Endothelial cell of umbilical vein (primary cell): ENCODE measurements at regions not wholly inside any gene's neighbourhood (a gene's known extent, or its start where the extent isn't known, plus 50 kb on each side); places are given as distances from the start of the nearest gene placed in this dataset.

Experiments used
- BruUV-seq: library from RNA; stranded (reverse); fragments of 400-500 nt; replicated peaks from 2 replicates; lab custom pipeline; 2021; lab: Mats Ljungman, UMichigan
- CTCF ChIA-PET: fragments of 300-600, 350-600 bp; sonication (Branson Sonifier 250); formaldehyde crosslinking; loops from one replicate; lab custom pipeline; 2021; ENCODE audit warnings: antibody characterized with exemption, inconsistent platforms; lab: Charles Lee
- POLR2A ChIA-PET: fragments of 300-600, 350-600 bp; sonication (Branson Sonifier 250); formaldehyde crosslinking; loops from one replicate; lab custom pipeline; 2021; ENCODE audit warnings: antibody characterized with exemption, inconsistent platforms; lab: Charles Lee
- DNase-seq: peaks from one replicate; pipeline ENCODE4 v3.0.0-alpha.2; 2011; ENCODE audit warnings: low read depth, low spot score
- FAIRE-seq: peaks from 2 replicates; lab custom pipeline; 2011; peaks lifted over from hg19 to GRCh38; lab: Jason Lieb, UNC
- H2AFZ ChIP-seq: 2 replicates; pipeline ENCODE4 v1.6.0; 2012; ENCODE audit warnings: low read depth, low read length, control low read depth, inconsistent platforms
- H3K27ac ChIP-seq: 2 replicates; pipeline ENCODE4 v1.5.1; 2011; ENCODE audit warnings: low read depth, mild to moderate bottlenecking, control low read depth, low read length, moderate library complexity; ENCODE audit not compliant: insufficient read depth
- H3K27me3 ChIP-seq, 2 experiments: 2 replicates each; pipeline versions ENCODE4 v1.6.0 to v1.6.1; 2011; ENCODE audit warnings: low read length in 2 of 2, mixed read lengths in 1 of 2; ENCODE audit not compliant: control insufficient read depth in 2 of 2, insufficient read depth in 2 of 2
- H3K36me3 ChIP-seq, 2 experiments: 2 replicates in 1 of 2; 3 replicates in 1 of 2; pipeline ENCODE4 v1.5.1; 2011; ENCODE audit warnings: low read length in 2 of 2, mild to moderate bottlenecking in 1 of 2, moderate library complexity in 1 of 2; ENCODE audit not compliant: control insufficient read depth in 2 of 2, insufficient read depth in 2 of 2; ENCODE audit errors: extremely low read depth in 1 of 2
- H3K4me1 ChIP-seq: 3 replicates; pipeline ENCODE4 v1.5.1; 2011; ENCODE audit warnings: mild to moderate bottlenecking, low read length; ENCODE audit not compliant: control insufficient read depth, insufficient read depth; ENCODE audit errors: extremely low read depth
- H3K4me2 ChIP-seq: 2 replicates; pipeline ENCODE4 v1.6.1; 2011; ENCODE audit warnings: low read length, control low read depth, mixed read lengths; ENCODE audit not compliant: insufficient read depth
- H3K4me3 ChIP-seq, 3 experiments: fragments of 200-600 bp in 1 of 3; sonication (generic), shearing (Covaris generic) in 1 of 3; replicated peaks in 1 of 3; 2 replicates each; pipeline ENCODE4 v1.5.1; 2011 to 2016; ENCODE audit warnings: control low read depth in 3 of 3, low read length in 3 of 3, mild to moderate bottlenecking in 2 of 3, inconsistent platforms in 1 of 3, low read depth in 1 of 3, moderate library complexity in 1 of 3; ENCODE audit not compliant: insufficient read depth in 1 of 3
- H3K79me2 ChIP-seq: 2 replicates; pipeline ENCODE4 v1.6.0; 2012; ENCODE audit warnings: low read length, inconsistent platforms; ENCODE audit not compliant: control insufficient read depth, insufficient read depth
- H3K9ac ChIP-seq: replicated peaks from 2 replicates; pipeline ENCODE3; 2011; ENCODE audit warnings: low read length, control low read depth; ENCODE audit not compliant: insufficient read depth; ENCODE audit errors: extremely low read depth
- H3K9me1 ChIP-seq: replicated peaks from 3 replicates; pipeline ENCODE4 v1.6.0; 2011; ENCODE audit warnings: mild to moderate bottlenecking, low read length; ENCODE audit not compliant: control insufficient read depth, insufficient read depth; ENCODE audit errors: extremely low read depth
- H3K9me3 ChIP-seq: replicated peaks from 2 replicates; pipeline ENCODE4 v1.5.1; 2012; ENCODE audit warnings: low read length, inconsistent platforms; ENCODE audit not compliant: control insufficient read depth, insufficient read depth
- H4K20me1 ChIP-seq: replicated peaks from 2 replicates; pipeline ENCODE3; 2011; ENCODE audit warnings: mild to moderate bottlenecking, low read length; ENCODE audit not compliant: control insufficient read depth, insufficient read depth; ENCODE audit errors: extremely low read depth
- EZH2 ChIP-seq: IDR thresholded peaks from 2 replicates; pipeline ENCODE4 v1.6.1; 2012; ENCODE audit warnings: borderline replicate concordance, low read depth, mild to moderate bottlenecking, moderate library complexity, low read length, inconsistent platforms; ENCODE audit not compliant: severe bottlenecking
- FOS ChIP-seq: IDR thresholded peaks from 2 replicates; pipeline ENCODE4 v1.6.1; 2011; ENCODE audit warnings: mild to moderate bottlenecking, low read length, moderate library complexity, borderline replicate concordance; ENCODE audit not compliant: insufficient read depth
- JUN ChIP-seq: IDR thresholded peaks from 2 replicates; pipeline ENCODE4 v1.6.1; 2011; ENCODE audit warnings: borderline replicate concordance, low read depth; ENCODE audit not compliant: insufficient read length, insufficient read depth
- MYC ChIP-seq: IDR thresholded peaks from one replicate; pipeline ENCODE4 v1.6.1; 2011; ENCODE audit warnings: mild to moderate bottlenecking, low read depth, low read length
- POLR2A ChIP-seq: IDR thresholded peaks from 2 replicates; pipeline ENCODE4 v1.6.1; 2012; ENCODE audit warnings: low read depth, mild to moderate bottlenecking, control low read depth, low read length
- dilution Hi-C: fragments of 300-500 bp; cut with MboI; formaldehyde crosslinking; loops from one replicate; pipeline ENCODE4 v1.15.0; 2019; ENCODE audit warnings: low sequenced_read_pairs; ENCODE audit not compliant: extremely low pct_ligation_motif_present
- intact Hi-C: fragments of 100-400 bp; cut with micrococcal nuclease; formaldehyde crosslinking; loops from one replicate; pipeline ENCODE4 v1.10.0; 2022
- TF ChIP-seq, protein P1 (sequence below): IDR thresholded peaks from 2 replicates; pipeline ENCODE4 v1.6.1; 2011; ENCODE audit not compliant: insufficient read depth, insufficient read length

DNA sequence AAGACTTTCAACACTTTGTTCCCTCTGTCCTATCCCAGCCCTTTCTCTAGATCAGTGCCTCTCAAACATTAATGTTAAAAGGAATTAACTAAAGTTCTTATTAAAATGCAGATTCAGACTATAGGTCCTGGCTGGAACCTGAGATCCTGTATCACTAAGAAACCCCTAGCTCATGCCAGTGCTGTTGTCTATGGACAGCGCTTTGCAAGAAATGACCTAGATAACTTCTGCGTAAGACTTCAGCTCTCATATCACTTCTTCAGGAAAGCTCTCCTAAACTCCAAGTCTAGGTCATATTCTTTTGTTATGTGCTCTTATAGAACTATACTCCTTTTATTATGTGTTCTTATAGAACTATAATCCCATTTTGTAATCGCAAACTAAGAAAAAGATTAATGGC, 67.8 kb upstream of the CDIN1 start:
- BruUV-seq = no TSS peak
- Histone ChIP-seq H3K4me1 (no peaks in the 10 kb centered on the region), H3K36me3 (no peaks in the 10 kb centered on the region), H2AFZ (no peak overlapping the region), H3K4me2 (no peak overlapping the region), H3K79me2 (no peaks in the 10 kb centered on the region), H3K9ac (no peak overlapping the region), H3K9me1 (no peaks in the 10 kb centered on the region), H3K27ac (no peak overlapping the region), H3K9me3 (no peaks in the 10 kb centered on the region), H4K20me1 (no peaks in the 10 kb centered on the region), H3K27me3 (peaks cover 4 to 23% of the 10 kb centered on the region in 2 experiments), H3K4me3 (no peak overlapping the region)
- dilution Hi-C loops (no loop called here), intact Hi-C loops (no loop called here)
- CTCF ChIA-PET = interaction anchor here (0.9 kb wide), 1 partner anchor 22 kb away, joined by 3 read pairs; no protein-coding TSS in a partner anchor
- FAIRE-seq = no peak
- POLR2A ChIA-PET = no interaction called here
- DNase-seq = no peak
- TF ChIP-seq, protein P1, sequence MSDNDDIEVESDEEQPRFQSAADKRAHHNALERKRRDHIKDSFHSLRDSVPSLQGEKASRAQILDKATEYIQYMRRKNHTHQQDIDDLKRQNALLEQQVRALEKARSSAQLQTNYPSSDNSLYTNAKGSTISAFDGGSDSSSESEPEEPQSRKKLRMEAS = no peak
- TF ChIP-seq MYC = no peak
- TF ChIP-seq EZH2 = no peak

GRCh38 chr15:36517758-36518157, 61.7 kb upstream of the CDIN1 start:
- Histone ChIP-seq H3K9me3 (no peaks in the 10 kb centered on the region), H3K4me3 (no peak overlapping the region), H2AFZ (no peak overlapping the region), H3K27ac (no peak overlapping the region), H3K4me1 (no peaks in the 10 kb centered on the region), H3K79me2 (no peaks in the 10 kb centered on the region), H3K9me1 (no peaks in the 10 kb centered on the region), H3K27me3 (peaks cover 0 to 9% of the 10 kb centered on the region in 2 experiments), H4K20me1 (no peaks in the 10 kb centered on the region), H3K9ac (no peak overlapping the region), H3K4me2 (no peak overlapping the region), H3K36me3 (no peaks in the 10 kb centered on the region)
- TF ChIP-seq POLR2A (no peak), JUN (no peak), EZH2 (no peak), MYC (no peak), FOS (no peak)
- intact Hi-C loops = no loop called here
- DNase-seq = no peak
- CTCF ChIA-PET = no interaction called here
- no TSS peak for BruUV-seq
- POLR2A ChIA-PET = no interaction called here
- dilution Hi-C loops = no loop called here
- no peak for FAIRE-seq
